HG02588 (cell line): ENCODE measurements at regions not wholly inside any gene's neighbourhood (a gene's known extent, or its start where the extent isn't known, plus 50 kb on each side); places are given as distances from the start of the nearest gene placed in this dataset.
A peak's percentile ranks its signal among the peaks of the same experiment; 100 is the strongest.
"Not testable (repeated sequence)": the region's sequence is repeated elsewhere in the genome, so short reads cannot be mapped to it uniquely, and the experiment has no call there.

ENCODE experiments used
- ATAC-seq: cut with Tn5 transposase; IDR thresholded peaks from one replicate; pipeline ENCODE4 v1.9.1; 2021; ENCODE audit warnings: mild to moderate bottlenecking, moderate library complexity; ENCODE audit not compliant: unreplicated experiment

DNA sequence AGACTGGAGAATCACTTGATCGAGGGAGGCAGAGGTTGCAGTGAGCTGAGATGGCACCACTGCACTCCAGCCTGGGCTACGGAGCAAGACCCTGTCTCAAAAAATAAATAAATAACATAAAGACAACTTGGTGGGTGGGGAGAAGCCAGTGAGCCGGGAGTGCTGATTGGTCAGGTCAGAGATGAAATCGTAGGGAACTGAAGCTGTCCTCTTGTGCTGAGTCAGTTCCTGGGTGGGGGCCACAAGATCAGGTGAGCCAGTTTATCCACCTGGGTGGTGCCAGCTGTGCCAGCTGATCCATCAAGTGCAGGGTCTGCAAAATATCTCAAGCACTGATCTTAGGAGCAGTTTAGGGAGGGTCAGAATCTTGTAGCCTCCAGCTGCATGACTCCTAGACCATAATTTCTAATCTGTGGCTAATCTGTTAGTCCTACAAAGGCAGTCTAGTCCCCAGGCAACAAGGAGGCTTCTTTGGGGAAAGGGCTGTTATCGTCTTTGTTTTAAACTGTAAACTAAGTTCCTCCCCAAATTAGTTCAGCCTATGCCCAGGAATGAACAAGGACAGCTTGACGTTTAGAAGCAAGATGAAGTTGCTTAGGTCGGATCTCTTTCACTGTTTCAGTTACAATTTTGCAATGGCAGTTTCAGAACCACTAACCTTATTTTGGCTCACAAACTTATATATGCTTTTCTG, 221.5 kb upstream of the MYLIP start:
- ATAC-seq: not testable (repeated sequence)

- ATAC-seq: no peak
Measured at GRCh38 chr6:15906420-15907016, 222.4 kb upstream of the MYLIP start.

- ATAC-seq: no peak
Measured at GRCh38 chr6:15905488-15906419, 223.1 kb upstream of the MYLIP start.

GRCh38 chr6:15904651-15905376, 224.1 kb upstream of the MYLIP start:
- ATAC-seq: no peak

DNA sequence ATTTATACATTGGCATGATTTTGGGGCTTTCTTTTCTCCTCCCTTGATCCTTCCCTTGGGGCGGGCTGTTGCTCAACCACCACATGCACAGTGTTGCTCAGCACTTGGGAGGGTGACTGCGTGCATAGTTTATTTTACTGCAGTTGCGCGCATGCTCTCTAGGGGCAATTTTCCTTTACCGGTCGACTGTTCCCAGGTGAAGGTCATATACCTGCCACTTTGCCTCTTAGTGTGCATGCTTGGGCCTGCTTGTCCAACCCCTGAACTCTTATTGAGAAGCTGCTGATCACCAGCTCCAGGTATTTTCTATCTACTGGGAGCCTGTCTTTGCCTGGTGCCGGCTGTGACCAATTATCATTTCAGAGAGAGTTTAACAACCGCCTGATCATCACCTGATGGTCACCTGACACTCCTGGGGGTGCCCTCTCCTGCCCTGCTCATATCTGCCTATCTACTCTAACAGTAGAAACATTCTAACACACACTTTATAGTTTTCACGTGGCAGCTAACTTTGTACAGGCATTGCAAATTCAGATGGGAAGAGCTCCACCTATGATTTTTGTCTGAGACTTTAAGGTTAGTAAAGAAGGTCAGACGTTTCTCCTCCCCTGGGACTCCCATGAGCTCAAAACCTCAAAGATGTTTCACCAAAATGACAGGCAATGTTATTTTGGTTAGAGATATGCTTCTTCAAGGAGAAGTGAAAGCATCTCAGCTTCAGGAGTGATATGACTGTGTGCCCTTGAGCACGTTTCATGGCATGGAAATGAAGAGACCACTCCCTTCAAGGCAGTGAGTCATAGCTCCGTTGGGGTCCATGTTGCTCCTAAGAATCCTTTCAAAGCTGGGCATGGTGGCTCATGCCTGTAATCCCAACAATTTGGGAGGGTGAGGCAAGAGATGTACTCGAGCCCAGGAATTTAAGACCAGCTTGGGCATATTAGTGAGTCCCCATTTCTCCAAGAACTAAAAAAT, 227.5 kb upstream of the MYLIP start:
- peak; percentile 87 for ATAC-seq

GRCh38 chr6:15898693-15899092, 230.2 kb upstream of the MYLIP start:
- ATAC-seq: no peak

DNA sequence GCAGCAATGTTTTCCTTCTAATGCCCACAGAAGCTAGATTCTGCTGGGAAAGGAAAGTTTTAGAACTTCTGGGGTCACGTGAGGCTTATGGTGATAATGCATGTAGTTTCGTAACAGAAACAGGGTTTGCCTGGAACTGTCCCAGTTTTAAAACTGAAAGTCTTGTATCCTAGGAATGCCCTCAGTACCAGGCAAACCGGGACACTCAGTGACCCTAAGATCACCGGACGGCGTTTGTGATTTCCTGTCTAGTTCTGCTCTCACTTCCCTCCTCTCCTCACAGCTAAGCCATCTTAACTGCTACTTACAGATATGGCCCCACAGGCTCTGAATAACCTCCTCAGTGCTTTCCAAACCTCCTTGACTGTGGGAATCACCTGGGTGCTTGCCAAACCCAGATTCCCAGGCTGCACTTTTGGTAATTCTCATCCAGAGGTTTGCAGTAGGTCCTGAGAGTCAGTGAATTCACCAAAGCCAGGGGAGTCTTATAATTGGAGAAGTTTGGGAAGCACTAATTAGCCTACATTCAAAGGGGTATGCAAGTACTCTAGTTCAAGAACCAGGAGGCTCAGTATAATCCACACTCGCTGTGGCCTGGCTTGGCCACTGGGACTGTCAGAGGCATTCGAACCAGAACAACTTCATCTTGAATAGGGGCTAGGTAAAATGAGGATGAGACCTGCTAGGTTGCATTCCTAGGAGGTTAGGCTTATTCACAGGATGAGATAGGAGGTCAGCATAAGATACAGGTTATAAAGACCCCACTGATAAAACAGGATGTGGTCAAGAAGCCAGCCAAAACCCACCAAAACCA, 231.6 kb upstream of the MYLIP start:
- no peak for ATAC-seq

DNA sequence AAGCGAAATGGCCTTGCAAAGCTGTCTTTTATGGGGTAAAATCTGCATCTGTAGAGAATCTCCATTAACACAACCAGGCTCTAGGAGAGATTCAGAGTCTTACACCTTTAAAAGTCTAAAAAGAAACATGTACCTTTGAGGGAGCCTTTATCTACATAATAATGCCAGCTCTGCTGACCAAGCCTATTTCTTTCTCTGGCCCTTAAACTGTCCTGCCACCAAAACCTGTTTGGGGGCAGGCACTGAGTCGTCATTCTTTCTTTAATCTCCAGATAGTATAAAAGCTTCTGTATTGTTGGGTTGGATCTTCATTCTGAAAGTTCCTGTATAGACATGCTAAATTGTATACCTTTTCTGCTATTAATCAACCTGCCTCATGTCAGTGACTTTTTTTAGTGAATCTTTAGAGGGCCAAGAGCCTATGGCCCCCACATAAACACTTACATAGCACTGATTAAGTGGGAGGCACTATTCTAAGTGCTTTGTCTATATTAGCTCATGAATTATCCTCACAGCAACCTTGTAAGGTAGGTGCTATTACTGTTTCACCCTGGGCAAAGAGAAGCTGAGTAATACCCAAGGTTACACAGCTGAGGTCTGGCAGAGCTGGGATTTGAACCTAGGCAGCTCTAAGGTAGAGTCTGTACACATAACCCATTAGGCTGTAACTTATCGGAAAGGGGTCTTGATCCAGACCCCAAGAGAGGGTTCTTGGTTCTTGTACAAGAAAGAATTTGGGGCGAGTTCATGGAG, 232.3 kb upstream of the DTNBP1 start:
- ATAC-seq: no peak

DNA sequence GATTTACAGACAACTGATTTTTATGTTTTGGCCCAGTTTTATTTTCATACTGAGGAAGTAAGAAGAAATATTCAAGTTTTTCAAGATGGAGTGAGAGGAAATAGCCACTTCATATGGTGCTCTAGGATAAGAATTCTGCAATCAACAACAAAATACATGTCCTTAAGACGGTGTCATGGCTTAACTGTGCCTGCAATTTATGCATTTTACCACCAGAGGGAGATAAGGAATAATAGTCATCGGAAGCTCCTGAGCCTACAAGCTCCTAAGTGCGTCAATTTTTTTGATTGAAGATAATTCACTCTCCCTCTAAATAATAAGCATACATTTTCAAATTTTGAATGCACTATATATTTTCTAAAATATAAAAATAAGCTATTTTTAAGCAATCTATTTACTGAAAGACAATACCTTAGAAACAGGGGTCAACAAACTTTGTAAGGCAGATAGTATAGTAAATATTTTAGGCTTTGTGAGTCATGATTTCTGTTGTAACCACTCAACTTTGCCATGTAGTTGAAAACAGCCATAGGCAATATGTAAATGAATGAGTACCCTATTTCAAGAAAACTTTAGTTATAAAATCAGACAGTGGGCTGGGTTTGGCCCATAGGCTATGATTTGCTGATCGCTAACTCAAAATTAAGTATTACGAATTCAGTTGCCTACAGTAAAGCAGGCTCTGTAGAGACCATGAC, 230.9 kb upstream of the DTNBP1 start:
- ATAC-seq: no peak

DNA sequence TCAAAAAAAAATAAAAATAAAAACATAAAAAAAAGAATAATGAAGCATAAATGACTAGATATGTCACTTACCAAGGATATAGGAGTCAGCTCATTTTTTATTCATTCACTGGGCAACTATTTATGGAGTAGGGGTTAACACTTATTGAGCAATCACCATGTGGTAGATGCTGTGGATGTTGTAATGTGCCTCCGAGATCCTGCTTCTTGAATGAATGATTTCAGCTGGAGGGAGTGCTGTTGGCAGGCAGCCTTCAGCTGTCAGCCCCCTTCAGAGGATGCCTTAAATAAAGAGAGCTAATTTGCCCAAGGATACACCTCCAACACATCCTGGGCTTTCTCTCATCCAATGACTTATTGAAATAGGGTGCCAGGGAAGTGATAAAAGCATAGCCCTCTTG, 229.5 kb upstream of the DTNBP1 start:
- no peak for ATAC-seq

DNA sequence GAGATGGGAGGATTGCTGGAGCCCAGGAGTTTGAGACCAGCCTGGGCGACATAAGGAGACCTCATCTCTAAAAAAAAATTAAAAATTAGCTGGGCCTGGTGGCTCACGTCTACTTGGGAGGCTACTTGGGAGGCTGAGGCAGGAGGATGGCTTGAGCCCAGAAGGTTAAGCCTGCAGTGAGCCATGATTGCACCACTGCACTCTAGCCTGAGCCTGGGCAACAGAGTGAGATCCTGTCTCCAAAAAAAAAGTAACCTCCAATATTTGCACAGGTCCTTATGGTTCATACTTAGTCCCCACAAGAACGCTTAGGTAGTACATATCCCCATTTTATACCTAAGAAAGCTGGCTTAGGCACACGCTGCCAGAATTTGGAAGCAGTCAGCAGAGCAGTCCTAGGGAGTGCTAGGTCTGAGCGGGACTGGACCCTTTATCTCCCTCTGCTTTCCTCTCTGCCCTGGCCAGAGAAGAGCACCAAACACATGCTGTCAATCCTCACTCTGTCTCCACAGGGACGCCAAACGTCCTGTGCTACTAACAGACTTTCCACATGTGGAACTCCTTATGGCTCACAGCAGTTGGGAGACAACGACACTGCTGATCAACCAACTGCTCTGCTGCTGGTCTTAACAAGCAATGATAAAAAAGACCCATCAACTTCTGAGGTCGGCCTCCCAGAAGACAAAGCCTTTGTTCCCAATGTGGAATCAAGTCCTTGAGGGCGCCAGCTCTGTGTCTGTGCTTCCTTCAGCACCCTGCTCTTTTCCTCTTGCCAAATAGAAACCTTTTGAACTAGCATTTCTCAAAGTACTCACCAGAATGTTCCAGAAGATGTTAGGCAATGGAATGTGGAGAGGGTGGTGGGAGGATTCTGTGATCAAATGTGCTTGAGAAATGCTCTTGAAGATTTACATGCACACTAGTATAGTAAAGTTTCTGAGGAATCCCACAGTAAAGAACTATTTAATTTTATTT, 226.3 kb upstream of the DTNBP1 start:
- no peak for ATAC-seq

DNA sequence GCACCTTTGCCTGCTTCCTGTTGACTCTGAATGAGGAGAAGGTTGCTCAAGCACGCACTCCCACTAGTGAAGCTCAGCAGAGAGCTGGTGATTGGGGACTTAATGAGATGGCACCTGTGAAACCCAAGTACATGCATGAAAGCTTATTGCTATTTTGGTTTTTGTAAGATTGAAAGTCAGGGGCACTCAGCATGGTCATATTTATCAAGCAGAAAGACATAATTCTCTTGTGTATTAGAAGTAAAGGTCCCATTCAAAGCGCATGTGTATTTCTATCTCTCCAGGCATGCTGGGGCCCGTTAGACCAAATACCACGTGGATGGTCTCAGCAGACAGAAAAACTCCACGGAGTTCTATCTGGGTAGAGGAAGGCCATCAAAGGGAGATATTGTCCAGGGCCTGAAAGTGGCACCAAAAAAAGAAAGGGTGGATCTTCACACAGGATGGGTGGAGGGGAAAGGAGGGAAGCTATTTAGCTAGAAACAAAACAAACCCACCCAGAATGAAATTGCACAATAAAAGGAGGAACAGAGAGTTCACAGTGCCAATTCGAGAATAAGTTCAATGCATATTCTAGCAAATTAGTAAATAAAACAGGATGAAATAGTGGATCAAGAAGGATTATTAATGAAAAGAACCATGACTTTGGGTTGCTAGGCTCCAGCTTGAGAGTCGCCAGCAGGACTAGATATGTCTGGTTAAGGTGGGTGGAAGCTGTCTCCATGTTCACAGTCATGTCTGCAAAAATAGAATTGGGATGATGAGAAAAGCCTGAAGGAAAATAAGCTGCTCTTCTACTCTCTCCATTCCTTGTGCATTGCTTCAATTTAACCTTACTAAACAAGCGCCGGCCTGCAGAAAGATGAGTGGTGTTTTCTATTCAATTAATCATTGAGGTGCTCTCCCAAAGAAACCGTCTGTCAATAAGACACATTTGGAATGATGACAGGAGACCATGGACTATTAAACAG, 224.9 kb upstream of the DTNBP1 start:
- ATAC-seq: peak; percentile 65

DNA sequence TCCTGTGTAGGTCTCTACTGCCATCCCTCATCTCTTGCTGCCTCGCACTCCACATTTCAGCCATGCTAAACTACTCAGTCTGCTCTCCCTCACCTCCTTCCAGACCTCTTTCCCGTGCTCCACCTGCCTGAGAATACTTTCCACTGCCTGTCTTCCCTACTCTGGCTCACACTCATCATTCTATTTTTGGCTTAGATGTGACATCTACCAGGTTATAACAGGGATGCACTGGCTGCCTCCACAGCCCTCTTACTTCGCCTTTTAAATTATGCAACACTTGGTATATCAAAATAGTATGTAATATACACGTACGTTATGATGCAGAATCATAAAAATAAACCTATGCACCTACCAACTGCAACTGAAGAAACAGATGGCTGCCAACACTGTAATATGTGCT, 222.8 kb upstream of the DTNBP1 start:
- ATAC-seq: no peak

- ATAC-seq: not testable (repeated sequence)
Measured at GRCh38 chr6:15883593-15883992, 220.8 kb upstream of the DTNBP1 start.

GRCh38 chr6:15882915-15883314, 220.1 kb upstream of the DTNBP1 start:
- ATAC-seq: no peak
